PC-9 (cell line): ENCODE measurements at regions not wholly inside any gene's neighbourhood (a gene's known extent, or its start where the extent isn't known, plus 50 kb on each side); places are given as distances from the start of the nearest gene placed in this dataset.

Experiments used
- EZH2 ChIP-seq: fragments of 200-600 bp; sonication (generic); IDR thresholded peaks from 2 replicates; pipeline ENCODE4 v1.8.0; 2017; ENCODE audit warnings: antibody characterized with exemption, low read depth
- TF ChIP-seq, protein P1 (sequence below): fragments of 200-600 bp; sonication (generic); conservative IDR thresholded peaks from 2 replicates; pipeline ENCODE4 v1.6.1; 2017; ENCODE audit warnings: mixed run types, antibody characterized with exemption, mild to moderate bottlenecking, moderate library complexity

DNA sequence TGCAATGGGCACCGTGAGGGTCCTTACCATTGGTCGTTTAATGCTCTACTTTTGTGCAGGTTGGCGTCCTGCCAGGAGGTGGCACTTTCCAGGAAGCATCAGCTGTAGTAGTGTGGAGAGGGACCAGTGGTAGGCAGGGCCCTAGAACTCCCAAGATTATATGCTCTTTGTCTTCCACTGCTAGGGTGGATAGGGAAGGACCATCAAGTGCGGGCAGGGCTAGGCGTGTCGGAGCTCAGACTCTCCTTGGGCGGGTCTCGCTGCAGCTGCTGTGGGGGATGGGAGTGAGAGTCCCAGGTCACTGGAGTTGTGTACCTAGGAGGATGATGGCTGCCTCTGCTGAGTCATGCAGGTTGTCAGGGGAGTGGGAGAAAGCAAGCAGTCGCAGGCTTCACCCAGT is 134.7 kb downstream of the KLF8 start:
- TF ChIP-seq, protein P1, sequence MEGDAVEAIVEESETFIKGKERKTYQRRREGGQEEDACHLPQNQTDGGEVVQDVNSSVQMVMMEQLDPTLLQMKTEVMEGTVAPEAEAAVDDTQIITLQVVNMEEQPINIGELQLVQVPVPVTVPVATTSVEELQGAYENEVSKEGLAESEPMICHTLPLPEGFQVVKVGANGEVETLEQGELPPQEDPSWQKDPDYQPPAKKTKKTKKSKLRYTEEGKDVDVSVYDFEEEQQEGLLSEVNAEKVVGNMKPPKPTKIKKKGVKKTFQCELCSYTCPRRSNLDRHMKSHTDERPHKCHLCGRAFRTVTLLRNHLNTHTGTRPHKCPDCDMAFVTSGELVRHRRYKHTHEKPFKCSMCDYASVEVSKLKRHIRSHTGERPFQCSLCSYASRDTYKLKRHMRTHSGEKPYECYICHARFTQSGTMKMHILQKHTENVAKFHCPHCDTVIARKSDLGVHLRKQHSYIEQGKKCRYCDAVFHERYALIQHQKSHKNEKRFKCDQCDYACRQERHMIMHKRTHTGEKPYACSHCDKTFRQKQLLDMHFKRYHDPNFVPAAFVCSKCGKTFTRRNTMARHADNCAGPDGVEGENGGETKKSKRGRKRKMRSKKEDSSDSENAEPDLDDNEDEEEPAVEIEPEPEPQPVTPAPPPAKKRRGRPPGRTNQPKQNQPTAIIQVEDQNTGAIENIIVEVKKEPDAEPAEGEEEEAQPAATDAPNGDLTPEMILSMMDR: no peak
- TF ChIP-seq EZH2: no peak
